H1 (cell line): ENCODE measurements at regions not wholly inside any gene's neighbourhood (a gene's known extent, or its start where the extent isn't known, plus 50 kb on each side); places are given as distances from the start of the nearest gene placed in this dataset.

Experiments
- CTCF ChIA-PET: fragments of 300-600 bp; sonication (Branson Sonifier 250); formaldehyde crosslinking; loops from one replicate; lab custom pipeline; 2021; ENCODE audit not compliant: partially characterized antibody; lab: Charles Lee
- POLR2A ChIA-PET: fragments of 300-600 bp; sonication (Branson Sonifier 250); formaldehyde crosslinking; loops from one replicate; lab custom pipeline; 2021; ENCODE audit warnings: inconsistent platforms; ENCODE audit not compliant: partially characterized antibody; lab: Charles Lee
- DNase-seq, 2 experiments: peaks; one replicate each; pipeline versions ENCODE4 v3.0.0 to v3.0.0-alpha.2; 2010 to 2022; ENCODE audit warnings: low spot score in 2 of 2, low read depth in 1 of 2, mixed read lengths in 1 of 2
- FAIRE-seq: peaks from 2 replicates; lab custom pipeline; 2011; peaks lifted over from hg19 to GRCh38; lab: Jason Lieb, UNC
- H2AFZ ChIP-seq: 2 replicates; pipeline ENCODE4 v1.8.1; 2012; ENCODE audit warnings: low read length, inconsistent platforms
- H2AK5ac ChIP-seq: 2 replicates; pipeline ENCODE4 v1.6.1; 2013; ENCODE audit warnings: low read depth, low read length
- H2BK120ac ChIP-seq: replicated peaks from 2 replicates; pipeline ENCODE3; 2013; ENCODE audit warnings: low read depth, low read length, inconsistent platforms
- H2BK12ac ChIP-seq: 2 replicates; pipeline ENCODE4 v1.6.1; 2013; ENCODE audit warnings: low read depth, low read length
- H2BK15ac ChIP-seq: 2 replicates; pipeline ENCODE4 v1.6.1; 2013; ENCODE audit warnings: low read length
- H2BK20ac ChIP-seq: 2 replicates; pipeline ENCODE4 v1.6.1; 2013; ENCODE audit warnings: low read length
- H2BK5ac ChIP-seq: 2 replicates; pipeline ENCODE4 v1.6.1; 2013; ENCODE audit warnings: low read depth, low read length
- H3K14ac ChIP-seq: 2 replicates; pipeline ENCODE4 v1.6.1; 2013; ENCODE audit warnings: inconsistent platforms; ENCODE audit not compliant: insufficient read length
- H3K18ac ChIP-seq: 2 replicates; pipeline ENCODE4 v1.6.1; 2013; ENCODE audit warnings: low read length; ENCODE audit errors: extremely low read depth
- H3K23ac ChIP-seq: 2 replicates; pipeline ENCODE4 v1.6.1; 2013; ENCODE audit warnings: inconsistent platforms; ENCODE audit not compliant: insufficient read length
- H3K23me2 ChIP-seq: 2 replicates; pipeline ENCODE4 v1.6.1; 2013; ENCODE audit warnings: low read depth, low read length
- H3K27ac ChIP-seq: 2 replicates; pipeline ENCODE4 v1.6.1; 2011; ENCODE audit warnings: low read depth, low read length, inconsistent platforms
- H3K27me3 ChIP-seq, 4 experiments: replicated peaks in 1 of 4; 1 replicate in 1 of 4; 2 replicates in 3 of 4; pipeline versions ENCODE4 v1.6.1 to v1.8.1; 2011 to 2013; ENCODE audit warnings: low read length in 3 of 4, mild to moderate bottlenecking in 3 of 4, inconsistent platforms in 2 of 4, mixed read lengths in 2 of 4, moderate library complexity in 1 of 4; ENCODE audit not compliant: control insufficient read depth in 3 of 4, insufficient read depth in 3 of 4; ENCODE audit errors: extremely low read depth in 1 of 4
- H3K36me3 ChIP-seq, 4 experiments: 2 replicates each; pipeline versions ENCODE4 v1.6.1 to v1.8.1; 2011 to 2013; ENCODE audit warnings: mild to moderate bottlenecking in 4 of 4, low read length in 3 of 4, moderate library complexity in 2 of 4, control low read depth in 1 of 4, inconsistent platforms in 1 of 4; ENCODE audit not compliant: insufficient read depth in 4 of 4, control insufficient read depth in 2 of 4
- H3K4ac ChIP-seq: replicated peaks from 2 replicates; pipeline ENCODE3; 2013; ENCODE audit warnings: low read length, low read depth, mixed read lengths, inconsistent platforms; ENCODE audit not compliant: insufficient read length
- H3K4me1 ChIP-seq, 4 experiments: replicated peaks in 1 of 4; 1 replicate in 1 of 4; 2 replicates in 3 of 4; pipeline versions ENCODE4 v1.6.1 to v1.8.1; 2011 to 2013; ENCODE audit warnings: low read length in 3 of 4, inconsistent platforms in 2 of 4, mixed read lengths in 1 of 4; ENCODE audit not compliant: insufficient read depth in 4 of 4, control insufficient read depth in 3 of 4
- H3K4me2 ChIP-seq, 2 experiments: 2 replicates each; pipeline versions ENCODE4 v1.6.1 to v1.8.1; 2011 to 2013; ENCODE audit warnings: low read depth in 2 of 2, low read length in 2 of 2, control low read depth in 1 of 2, inconsistent platforms in 1 of 2, mild to moderate bottlenecking in 1 of 2; ENCODE audit not compliant: insufficient read depth in 1 of 2
- H3K4me3 ChIP-seq, 4 experiments: fragments of 200-600, 300-600 bp in 1 of 4; sonication (generic), shearing (Covaris generic), sonication (Bioruptor Twin) in 1 of 4; 2 replicates each; pipeline versions ENCODE4 v1.5.1 to v1.8.1; 2011 to 2016; ENCODE audit warnings: low read length in 4 of 4, low read depth in 3 of 4, control low read depth in 2 of 4, inconsistent platforms in 2 of 4, mild to moderate bottlenecking in 2 of 4, mixed read lengths in 1 of 4, moderate library complexity in 1 of 4; ENCODE audit not compliant: insufficient read depth in 2 of 4; ENCODE audit errors: extremely low read depth in 1 of 4
- H3K56ac ChIP-seq: replicated peaks from 2 replicates; pipeline ENCODE3; 2013; ENCODE audit warnings: low read depth, mild to moderate bottlenecking, mixed read lengths, low read length, inconsistent platforms; ENCODE audit not compliant: insufficient read length
- H3K79me1 ChIP-seq: 2 replicates; pipeline ENCODE4 v1.6.1; 2013; ENCODE audit warnings: low read depth, low read length, control low read depth
- H3K79me2 ChIP-seq, 2 experiments: 2 replicates each; pipeline versions ENCODE4 v1.6.1 to v1.8.1; 2012 to 2013; ENCODE audit warnings: low read length in 2 of 2, mild to moderate bottlenecking in 2 of 2, inconsistent platforms in 1 of 2; ENCODE audit not compliant: insufficient read depth in 2 of 2, control insufficient read depth in 1 of 2
- H3K9ac ChIP-seq, 4 experiments: replicated peaks in 1 of 4; 1 replicate in 1 of 4; 2 replicates in 3 of 4; pipeline versions ENCODE4 v1.6.1 to v1.8.1; 2011 to 2013; ENCODE audit warnings: low read depth in 3 of 4, low read length in 3 of 4, control low read depth in 2 of 4, mild to moderate bottlenecking in 2 of 4, moderate library complexity in 2 of 4, inconsistent platforms in 1 of 4; ENCODE audit errors: extremely low read depth in 1 of 4
- H3K9me3 ChIP-seq, 2 experiments: 2 replicates each; pipeline versions ENCODE4 v1.6.1 to v1.8.1; 2012 to 2013; ENCODE audit warnings: mild to moderate bottlenecking in 2 of 2, moderate library complexity in 2 of 2, control low read depth in 1 of 2, inconsistent platforms in 1 of 2, low read depth in 1 of 2, low read length in 1 of 2, mixed read lengths in 1 of 2; ENCODE audit not compliant: insufficient read depth in 2 of 2
- H4K20me1 ChIP-seq, 2 experiments: replicated peaks in 1 of 2; 2 replicates each; pipeline versions ENCODE3 to v1.8.1; 2011 to 2013; ENCODE audit warnings: inconsistent platforms in 2 of 2, low read length in 2 of 2, mild to moderate bottlenecking in 1 of 2; ENCODE audit not compliant: insufficient read depth in 2 of 2, control insufficient read depth in 1 of 2
- H4K5ac ChIP-seq: 2 replicates; pipeline ENCODE4 v1.6.1; 2013; ENCODE audit warnings: low read length, low read depth, mixed read lengths, inconsistent platforms; ENCODE audit not compliant: insufficient read length
- H4K8ac ChIP-seq: 2 replicates; pipeline ENCODE4 v1.8.0; 2013; ENCODE audit warnings: mild to moderate bottlenecking, moderate library complexity, low read length, inconsistent platforms; ENCODE audit not compliant: insufficient read depth; ENCODE audit errors: extremely low read depth
- H4K91ac ChIP-seq: replicated peaks from 2 replicates; pipeline ENCODE3; 2013; ENCODE audit warnings: low read length, mixed read lengths, inconsistent platforms; ENCODE audit not compliant: insufficient read length
- ATF3 ChIP-seq: IDR thresholded peaks from 2 replicates; pipeline ENCODE4 v1.6.1; 2011; ENCODE audit warnings: low read depth, mild to moderate bottlenecking, low read length; ENCODE audit not compliant: insufficient read depth
- BACH1 ChIP-seq: IDR thresholded peaks from 2 replicates; pipeline ENCODE4 v1.6.1; 2012; ENCODE audit warnings: low read length, improper control_type of control experiment
- BCL11A ChIP-seq, 2 experiments: IDR thresholded peaks; one replicate each; pipeline ENCODE4 v1.6.1; 2011; ENCODE audit warnings: low read depth in 2 of 2, low read length in 2 of 2, mild to moderate bottlenecking in 2 of 2
- KDM1A ChIP-seq: fragments of 200-600, 300-600 bp; sonication (generic); IDR thresholded peaks from 2 replicates; pipeline ENCODE4 v1.7.1; 2016; ENCODE audit warnings: mild to moderate bottlenecking, low read length, borderline replicate concordance
- KDM4A ChIP-seq: IDR thresholded peaks from one replicate; pipeline ENCODE4 v1.7.1; 2012; ENCODE audit warnings: low read depth, mild to moderate bottlenecking, moderate library complexity, low read length, inconsistent platforms; ENCODE audit not compliant: severe bottlenecking
- PHF8 ChIP-seq: fragments of 200-600 bp; sonication (generic); conservative IDR thresholded peaks from 2 replicates; pipeline ENCODE4 v1.7.1; 2012; ENCODE audit warnings: low read depth, mild to moderate bottlenecking, inconsistent platforms, low read length, moderate library complexity
- POU5F1 ChIP-seq: IDR thresholded peaks from 2 replicates; pipeline ENCODE4 v1.6.1; 2011; ENCODE audit warnings: low read depth, mild to moderate bottlenecking, low read length, moderate library complexity
- RAD21 ChIP-seq, 2 experiments: IDR thresholded peaks in 1 of 2; conservative IDR thresholded peaks in 1 of 2; 2 replicates each; pipeline ENCODE4 v1.6.1; 2011; ENCODE audit warnings: low read depth in 2 of 2, low read length in 2 of 2, improper control_type of control experiment in 1 of 2, inconsistent platforms in 1 of 2, mild to moderate bottlenecking in 1 of 2, moderate library complexity in 1 of 2
- SP1 ChIP-seq: IDR thresholded peaks from 2 replicates; pipeline ENCODE4 v1.6.1; 2011; ENCODE audit warnings: low read depth, low read length
- SP2 ChIP-seq: IDR thresholded peaks from 2 replicates; pipeline ENCODE4 v1.6.1; 2012; ENCODE audit warnings: mild to moderate bottlenecking, low read length, inconsistent platforms
- TAF1 ChIP-seq: IDR thresholded peaks from 2 replicates; pipeline ENCODE4 v1.6.1; 2011; ENCODE audit warnings: mild to moderate bottlenecking, low read depth, low read length
- YY1 ChIP-seq: IDR thresholded peaks from 2 replicates; pipeline ENCODE4 v1.6.1; 2011; ENCODE audit warnings: low read depth, mild to moderate bottlenecking, low read length
- WGBS, 2 experiments: shearing (Covaris generic) in 1 of 2; methylation state at CpG; one replicate each; pipeline versions ENCODE4 v1.1.6 to v1.1.7; 2013 to 2015; ENCODE audit warnings: low lambda C conversion rate in 2 of 2, mixed read lengths in 2 of 2, inconsistent platforms in 1 of 2, low coverage in 1 of 2, missing lambda C conversion rate in 1 of 2; ENCODE audit not compliant: insufficient replicate concordance in 2 of 2, insufficient coverage in 1 of 2, insufficient read length in 1 of 2; ENCODE audit errors: extremely low coverage in 1 of 2, missing lambda C conversion rate in 1 of 2; 5-methylcytosine and 5-hydroxymethylcytosine counted together
- TF ChIP-seq, protein P1 (sequence below): IDR thresholded peaks from 2 replicates; pipeline ENCODE4 v1.6.1; 2011; ENCODE audit warnings: low read length, improper control_type of control experiment

- Histone ChIP-seq H3K56ac (no peak overlapping the region), H3K23me2 (no peaks in the 10 kb centered on the region), H3K9me3 (no peaks in the 10 kb centered on the region), H4K91ac (peak overlapping the region; percentile 88), H3K79me2 (no peaks in the 10 kb centered on the region), H3K36me3 (no peaks in the 10 kb centered on the region), H2BK5ac (peak overlapping the region; percentile 94; the same call in 1 of the 2 replicates), H3K4me3 (no peak overlapping the region), H3K9ac (no peak overlapping the region), H3K79me1 (no peaks in the 10 kb centered on the region), H3K4ac (peak overlapping the region; percentile 96), H3K18ac (peak overlapping the region; percentile 68; the same call in 1 of the 2 replicates), H2AFZ (no peak overlapping the region), H4K8ac (no peak overlapping the region), H2BK12ac (no peak overlapping the region; the same call in 1 of the 2 replicates), H2AK5ac (peak overlapping the region; percentile 90; the same call in 1 of the 2 replicates), H2BK15ac (no peak overlapping the region; the same call in 1 of the 2 replicates), H4K5ac (peak overlapping the region; percentile 55), H4K20me1 (no peaks in the 10 kb centered on the region), H3K27ac (no peak overlapping the region), H3K27me3 (no peaks in the 10 kb centered on the region), H3K14ac (no peak overlapping the region), H3K4me2 (peak overlapping the region in 1 of 2 experiments; percentile 70; a peak in 3 of 4 replicates), H3K23ac (no peak overlapping the region), H2BK20ac (peak overlapping the region; percentile 87), H2BK120ac (peak overlapping the region; percentile 9), H3K4me1 (peaks cover 0 to 10% (median 7%) of the 10 kb centered on the region in 4 experiments; a peak in 4 of 7 replicates)
- ChIA-PET POLR2A (no interaction called here), CTCF (no interaction called here)
- 54% methylated on average over 5 of the region's 5 CpGs; no CpG with 5 or more reads in 1 of the 2 experiments for WGBS, 2 experiments
- DNase-seq (no peak), FAIRE-seq (no peak)
- TF ChIP-seq KDM1A (no peak), RAD21 (IDR thresholded peaks at IDR 0.05 in 1 of 2, conservative IDR thresholded peaks at IDR 0.05 in 1 of 2; ENCODE audit: low read depth in 2 of 2, low read length in 2 of 2) (no peak), TAF1 (no peak), BCL11A (IDR thresholded peaks at IDR 0.05; ENCODE audit: low read depth in 2 of 2, low read length in 2 of 2) (no peak), KDM4A (no peak), POU5F1 (no peak), BACH1 (no peak), SP1 (no peak), YY1 (no peak), PHF8 (no peak), ATF3 (no peak), SP2 (no peak)
- TF ChIP-seq, protein P1, sequence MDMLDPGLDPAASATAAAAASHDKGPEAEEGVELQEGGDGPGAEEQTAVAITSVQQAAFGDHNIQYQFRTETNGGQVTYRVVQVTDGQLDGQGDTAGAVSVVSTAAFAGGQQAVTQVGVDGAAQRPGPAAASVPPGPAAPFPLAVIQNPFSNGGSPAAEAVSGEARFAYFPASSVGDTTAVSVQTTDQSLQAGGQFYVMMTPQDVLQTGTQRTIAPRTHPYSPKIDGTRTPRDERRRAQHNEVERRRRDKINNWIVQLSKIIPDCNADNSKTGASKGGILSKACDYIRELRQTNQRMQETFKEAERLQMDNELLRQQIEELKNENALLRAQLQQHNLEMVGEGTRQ, result no peak
Measured at GRCh38 chr1:177705839-177706238, 264.0 kb downstream of the SEC16B start.
